GM12875 (cell line): ENCODE measurements at regions not wholly inside any gene's neighbourhood (a gene's known extent, or its start where the extent isn't known, plus 50 kb on each side); places are given as distances from the start of the nearest gene placed in this dataset.

Experiments
- H3K4me3 ChIP-seq: one replicate; pipeline ENCODE4 v1.5.1; 2011; ENCODE audit warnings: low read depth, low read length, control low read depth
- CTCF ChIP-seq: IDR thresholded peaks from 2 replicates; pipeline ENCODE4 v1.5.1; 2011; ENCODE audit warnings: low read depth, mild to moderate bottlenecking, control low read depth, inconsistent platforms, low read length, moderate library complexity, borderline replicate concordance; ENCODE audit not compliant: insufficient read depth

- TF ChIP-seq CTCF: no peak
These were observed 133.2 kb upstream of the GRIK3 start for GRCh38 chr1:37167479-37167878.

GRCh38 chr1:37169241-37169640 is 134.9 kb upstream of the GRIK3 start:
- no peak for TF ChIP-seq CTCF
- no peak overlapping the region for H3K4me3 ChIP-seq

More at GRCh38 chr1:37167479-37167878, 133.2 kb upstream of the GRIK3 start:
- no peak overlapping the region for H3K4me3 ChIP-seq

GRCh38 chr1:37169743-37170275 is 135.5 kb upstream of the GRIK3 start:
- no peak overlapping the region for H3K4me3 ChIP-seq
- TF ChIP-seq CTCF: no peak

- TF ChIP-seq CTCF: no peak
- H3K4me3 ChIP-seq: no peak overlapping the region
These were observed 137.4 kb upstream of the GRIK3 start for GRCh38 chr1:37171691-37172090.

GRCh38 chr1:37174341-37174740 is 140.0 kb upstream of the GRIK3 start:
- TF ChIP-seq CTCF: no peak
- no peak overlapping the region for H3K4me3 ChIP-seq

- no peak for TF ChIP-seq CTCF
- H3K4me3 ChIP-seq: no peak overlapping the region
These were observed 140.6 kb upstream of the GRIK3 start for GRCh38 chr1:37174876-37175275.

- no peak overlapping the region for H3K4me3 ChIP-seq
- TF ChIP-seq CTCF: no peak
These were observed 141.4 kb upstream of the GRIK3 start for GRCh38 chr1:37175666-37176215.
